Endothelial cell of umbilical vein (primary cell): ENCODE measurements at regions not wholly inside any gene's neighbourhood (a gene's known extent, or its start where the extent isn't known, plus 50 kb on each side); places are given as distances from the start of the nearest gene placed in this dataset.

ENCODE experiments used
- BruUV-seq: library from RNA; stranded (reverse); fragments of 400-500 nt; replicated peaks from 2 replicates; lab custom pipeline; 2021; lab: Mats Ljungman, UMichigan
- CTCF ChIA-PET: fragments of 300-600, 350-600 bp; sonication (Branson Sonifier 250); formaldehyde crosslinking; loops from one replicate; lab custom pipeline; 2021; ENCODE audit warnings: antibody characterized with exemption, inconsistent platforms; lab: Charles Lee
- POLR2A ChIA-PET: fragments of 300-600, 350-600 bp; sonication (Branson Sonifier 250); formaldehyde crosslinking; loops from one replicate; lab custom pipeline; 2021; ENCODE audit warnings: antibody characterized with exemption, inconsistent platforms; lab: Charles Lee
- DNase-seq: peaks from one replicate; pipeline ENCODE4 v3.0.0-alpha.2; 2011; ENCODE audit warnings: low read depth, low spot score
- FAIRE-seq: peaks from 2 replicates; lab custom pipeline; 2011; peaks lifted over from hg19 to GRCh38; lab: Jason Lieb, UNC
- H2AFZ ChIP-seq: 2 replicates; pipeline ENCODE4 v1.6.0; 2012; ENCODE audit warnings: low read depth, low read length, control low read depth, inconsistent platforms
- H3K27ac ChIP-seq: 2 replicates; pipeline ENCODE4 v1.5.1; 2011; ENCODE audit warnings: low read depth, mild to moderate bottlenecking, control low read depth, low read length, moderate library complexity; ENCODE audit not compliant: insufficient read depth
- H3K27me3 ChIP-seq, 2 experiments: 2 replicates each; pipeline versions ENCODE4 v1.6.0 to v1.6.1; 2011; ENCODE audit warnings: low read length in 2 of 2, mixed read lengths in 1 of 2; ENCODE audit not compliant: control insufficient read depth in 2 of 2, insufficient read depth in 2 of 2
- H3K36me3 ChIP-seq, 2 experiments: 2 replicates in 1 of 2; 3 replicates in 1 of 2; pipeline ENCODE4 v1.5.1; 2011; ENCODE audit warnings: low read length in 2 of 2, mild to moderate bottlenecking in 1 of 2, moderate library complexity in 1 of 2; ENCODE audit not compliant: control insufficient read depth in 2 of 2, insufficient read depth in 2 of 2; ENCODE audit errors: extremely low read depth in 1 of 2
- H3K4me1 ChIP-seq: 3 replicates; pipeline ENCODE4 v1.5.1; 2011; ENCODE audit warnings: mild to moderate bottlenecking, low read length; ENCODE audit not compliant: control insufficient read depth, insufficient read depth; ENCODE audit errors: extremely low read depth
- H3K4me2 ChIP-seq: 2 replicates; pipeline ENCODE4 v1.6.1; 2011; ENCODE audit warnings: low read length, control low read depth, mixed read lengths; ENCODE audit not compliant: insufficient read depth
- H3K4me3 ChIP-seq, 3 experiments: fragments of 200-600 bp in 1 of 3; sonication (generic), shearing (Covaris generic) in 1 of 3; replicated peaks in 1 of 3; 2 replicates each; pipeline ENCODE4 v1.5.1; 2011 to 2016; ENCODE audit warnings: control low read depth in 3 of 3, low read length in 3 of 3, mild to moderate bottlenecking in 2 of 3, inconsistent platforms in 1 of 3, low read depth in 1 of 3, moderate library complexity in 1 of 3; ENCODE audit not compliant: insufficient read depth in 1 of 3
- H3K79me2 ChIP-seq: 2 replicates; pipeline ENCODE4 v1.6.0; 2012; ENCODE audit warnings: low read length, inconsistent platforms; ENCODE audit not compliant: control insufficient read depth, insufficient read depth
- H3K9ac ChIP-seq: replicated peaks from 2 replicates; pipeline ENCODE3; 2011; ENCODE audit warnings: low read length, control low read depth; ENCODE audit not compliant: insufficient read depth; ENCODE audit errors: extremely low read depth
- H3K9me1 ChIP-seq: replicated peaks from 3 replicates; pipeline ENCODE4 v1.6.0; 2011; ENCODE audit warnings: mild to moderate bottlenecking, low read length; ENCODE audit not compliant: control insufficient read depth, insufficient read depth; ENCODE audit errors: extremely low read depth
- H3K9me3 ChIP-seq: replicated peaks from 2 replicates; pipeline ENCODE4 v1.5.1; 2012; ENCODE audit warnings: low read length, inconsistent platforms; ENCODE audit not compliant: control insufficient read depth, insufficient read depth
- H4K20me1 ChIP-seq: replicated peaks from 2 replicates; pipeline ENCODE3; 2011; ENCODE audit warnings: mild to moderate bottlenecking, low read length; ENCODE audit not compliant: control insufficient read depth, insufficient read depth; ENCODE audit errors: extremely low read depth
- CTCF ChIP-seq, 2 donors: IDR thresholded peaks; 1 replicate in 1 of 2; 2 replicates in 1 of 2; pipeline ENCODE4 v1.5.1; 2011; ENCODE audit warnings: low read length in 2 of 2, mild to moderate bottlenecking in 2 of 2, moderate library complexity in 2 of 2, control low read depth in 1 of 2, inconsistent platforms in 1 of 2, low read depth in 1 of 2; ENCODE audit not compliant: insufficient read depth in 1 of 2; ENCODE audit errors: extremely low read depth in 1 of 2
- EZH2 ChIP-seq: IDR thresholded peaks from 2 replicates; pipeline ENCODE4 v1.6.1; 2012; ENCODE audit warnings: borderline replicate concordance, low read depth, mild to moderate bottlenecking, moderate library complexity, low read length, inconsistent platforms; ENCODE audit not compliant: severe bottlenecking
- FOS ChIP-seq: IDR thresholded peaks from 2 replicates; pipeline ENCODE4 v1.6.1; 2011; ENCODE audit warnings: mild to moderate bottlenecking, low read length, moderate library complexity, borderline replicate concordance; ENCODE audit not compliant: insufficient read depth
- GATA2 ChIP-seq: IDR thresholded peaks from 2 replicates; pipeline ENCODE4 v1.7.0; 2011; ENCODE audit warnings: low read depth, mild to moderate bottlenecking, moderate library complexity, mixed read lengths, low read length; ENCODE audit not compliant: insufficient read length, insufficient read depth
- JUN ChIP-seq: IDR thresholded peaks from 2 replicates; pipeline ENCODE4 v1.6.1; 2011; ENCODE audit warnings: borderline replicate concordance, low read depth; ENCODE audit not compliant: insufficient read length, insufficient read depth
- MAX ChIP-seq: IDR thresholded peaks from 2 replicates; pipeline ENCODE4 v1.6.1; 2011; ENCODE audit not compliant: insufficient read depth, insufficient read length
- MYC ChIP-seq: IDR thresholded peaks from one replicate; pipeline ENCODE4 v1.6.1; 2011; ENCODE audit warnings: mild to moderate bottlenecking, low read depth, low read length
- POLR2A ChIP-seq: IDR thresholded peaks from 2 replicates; pipeline ENCODE4 v1.6.1; 2012; ENCODE audit warnings: low read depth, mild to moderate bottlenecking, control low read depth, low read length
- POLR2AphosphoS5 ChIP-seq: IDR thresholded peaks from 2 replicates; pipeline ENCODE4 v1.6.1; 2012; ENCODE audit warnings: low read depth, mild to moderate bottlenecking, control low read depth, low read length, moderate library complexity; ENCODE audit not compliant: insufficient read depth
- dilution Hi-C: fragments of 300-500 bp; cut with MboI; formaldehyde crosslinking; loops from one replicate; pipeline ENCODE4 v1.15.0; 2019; ENCODE audit warnings: low sequenced_read_pairs; ENCODE audit not compliant: extremely low pct_ligation_motif_present
- intact Hi-C: fragments of 100-400 bp; cut with micrococcal nuclease; formaldehyde crosslinking; loops from one replicate; pipeline ENCODE4 v1.10.0; 2022

GRCh38 chr1:117782056-117782455 is 147.4 kb downstream of the GDAP2 start:
- Histone ChIP-seq H3K9ac (no peak overlapping the region), H3K79me2 (no peaks in the 10 kb centered on the region), H3K4me1 (no peaks in the 10 kb centered on the region), H3K4me2 (no peak overlapping the region), H3K27ac (no peak overlapping the region), H3K4me3 (no peak overlapping the region), H3K9me3 (no peaks in the 10 kb centered on the region), H2AFZ (no peak overlapping the region), H3K27me3 (peaks cover 10 to 30% of the 10 kb centered on the region in 2 experiments), H3K36me3 (no peaks in the 10 kb centered on the region), H3K9me1 (no peaks in the 10 kb centered on the region), H4K20me1 (no peaks in the 10 kb centered on the region)
- dilution Hi-C loops = no loop called here
- no TSS peak for BruUV-seq
- DNase-seq (no peak), FAIRE-seq (no peak)
- ChIA-PET CTCF (interaction anchor here (1.9 kb wide), 1 partner anchor 114 kb away, joined by 7 read pairs; no protein-coding TSS in a partner anchor), POLR2A (no interaction called here)
- no peak for TF ChIP-seq MYC
- TF ChIP-seq MAX = no peak
- TF ChIP-seq JUN = no peak
- no peak for TF ChIP-seq POLR2A
- no peak for TF ChIP-seq GATA2
- TF ChIP-seq POLR2AphosphoS5 = no peak
- TF ChIP-seq FOS = no peak
- no peak for TF ChIP-seq CTCF (IDR thresholded peaks at IDR 0.05; ENCODE audit: extremely low read depth in 1 of 2, insufficient read depth in 1 of 2, low read depth in 1 of 2, low read length in 2 of 2)
- TF ChIP-seq EZH2 = no peak
- intact Hi-C loops = no loop called here
